DMS 273 treated with DMSO at 0.1 percent for 48 hours (cell line): ENCODE measurements at regions not wholly inside any gene's neighbourhood (a gene's known extent, or its start where the extent isn't known, plus 50 kb on each side); places are given as distances from the start of the nearest gene placed in this dataset.

Source experiments
- DNase-seq: peaks from one replicate; lab custom pipeline; 2025; lab: John Stamatoyannopoulos, UW

DNA sequence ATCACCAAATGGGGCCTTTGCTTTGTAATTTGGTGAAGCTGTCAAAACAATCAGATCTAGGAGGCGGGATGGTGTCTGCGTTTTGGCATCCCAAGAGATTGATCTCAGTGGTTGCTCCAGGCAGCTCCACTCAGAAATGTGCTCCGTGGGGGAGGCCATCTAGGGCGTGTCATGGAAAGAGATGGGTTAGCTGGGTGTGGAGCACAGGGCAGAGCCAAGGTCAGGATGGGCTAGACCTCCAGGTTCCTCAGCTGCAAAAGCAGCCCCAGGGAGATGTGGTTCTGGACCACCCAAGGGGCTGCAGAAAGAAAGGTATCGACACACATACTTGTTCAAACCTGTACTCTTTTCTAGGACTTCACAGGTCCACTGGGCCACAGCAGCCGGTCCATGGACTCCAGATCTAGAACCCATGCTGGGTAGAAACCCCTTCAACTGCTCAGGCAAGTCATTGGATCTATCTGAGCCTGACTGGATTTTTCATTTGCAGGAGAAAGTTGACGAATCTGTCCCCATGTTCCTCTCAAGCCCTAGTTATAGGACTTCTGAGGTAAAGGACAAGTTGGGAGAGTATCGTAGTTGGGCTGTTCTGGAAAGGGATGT lies 270.2 kb upstream of the RPL38 start:
- no peak for DNase-seq

DNA sequence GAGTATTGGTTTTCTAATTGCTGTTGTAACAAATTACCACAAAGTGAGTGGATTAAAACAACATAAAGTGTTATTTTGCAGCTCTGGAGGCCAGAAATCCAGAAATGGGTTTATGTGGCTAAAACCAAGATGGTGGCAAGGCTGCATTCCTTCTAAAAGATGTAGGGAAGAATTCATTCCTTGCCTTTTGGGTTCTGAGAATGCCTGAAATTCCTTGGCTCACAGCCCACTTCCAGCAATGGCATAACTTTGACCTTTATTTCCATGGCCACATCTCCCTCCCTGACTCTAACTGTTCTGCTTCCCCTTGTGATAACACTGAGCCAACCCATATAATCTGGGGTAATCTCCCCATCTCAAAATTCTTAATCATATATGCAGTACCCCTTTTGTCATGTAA lies 269.6 kb upstream of the RPL38 start:
- no peak for DNase-seq

DNA sequence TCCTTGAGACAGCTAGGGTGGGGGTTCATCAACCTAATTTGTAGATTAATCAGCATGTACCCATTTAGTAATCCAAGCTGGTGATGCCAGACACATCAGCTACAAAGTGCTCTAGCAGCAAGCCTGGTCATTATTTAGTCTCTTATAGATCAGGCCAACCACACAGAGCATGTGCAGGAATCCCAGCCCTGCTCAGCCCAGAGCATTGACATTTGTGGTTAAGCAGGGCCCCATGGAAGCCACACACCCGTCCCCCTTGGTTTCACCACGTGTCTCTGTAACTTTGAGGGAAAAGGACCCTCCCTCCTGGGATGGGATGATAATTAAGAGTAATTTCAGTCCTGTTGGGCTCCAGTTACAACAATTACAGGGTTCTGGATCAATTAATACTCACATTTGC lies 268.8 kb upstream of the RPL38 start:
- DNase-seq, result no peak

DNA sequence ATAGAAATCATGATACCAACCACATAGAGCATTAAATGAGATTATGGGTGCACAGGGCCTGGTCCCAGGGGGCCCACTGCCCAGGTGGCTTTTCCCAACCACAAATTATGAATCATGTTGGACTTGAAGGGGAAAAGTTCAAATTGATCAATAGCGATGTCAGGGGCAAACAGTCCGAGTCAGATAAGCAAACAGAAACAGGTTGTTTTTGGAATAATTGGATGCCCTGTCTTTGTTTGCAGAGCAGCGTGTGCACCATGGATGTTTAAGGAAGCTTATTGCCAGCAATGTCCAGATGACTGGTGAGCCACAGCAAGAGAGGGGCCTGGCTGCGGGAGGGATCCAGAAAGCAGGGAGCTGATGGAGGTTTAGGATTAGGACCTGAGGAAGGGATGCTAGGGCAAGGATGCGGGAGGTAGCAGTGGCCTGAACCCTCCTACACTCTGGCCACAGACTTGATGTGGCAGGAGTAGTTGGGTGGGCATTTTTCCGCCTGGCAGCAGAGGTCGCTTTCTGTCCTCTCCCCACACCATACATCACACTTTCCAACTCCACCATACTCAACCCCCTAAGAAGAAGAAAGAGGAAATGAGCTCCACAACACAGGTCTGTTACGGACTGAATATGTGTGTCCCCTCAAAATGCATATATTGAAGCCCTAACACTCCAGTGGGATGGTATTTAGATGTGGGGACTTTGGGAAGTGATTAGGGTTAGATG lies 266.4 kb upstream of the RPL38 start:
- DNase-seq, result no peak

DNA sequence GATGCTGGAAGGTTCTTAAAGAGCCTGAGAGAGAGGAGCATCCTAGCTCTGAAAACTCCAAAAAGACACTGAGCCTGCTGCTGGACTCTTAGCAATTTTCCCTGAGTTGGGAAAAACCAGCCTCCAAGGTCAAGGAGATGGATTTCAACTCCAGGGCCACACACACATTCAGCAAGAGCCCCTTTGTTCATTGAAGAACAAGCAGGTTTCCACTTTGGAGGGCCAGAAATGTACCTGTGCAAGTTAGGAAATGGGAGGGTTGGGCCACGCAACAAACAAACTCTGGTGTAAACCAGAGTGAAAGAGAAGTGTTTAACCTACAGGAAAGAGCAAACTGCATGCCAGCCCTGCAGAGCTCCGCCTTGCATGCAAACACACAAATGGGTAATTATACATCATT lies 264.8 kb upstream of the RPL38 start:
- no peak for DNase-seq

DNA sequence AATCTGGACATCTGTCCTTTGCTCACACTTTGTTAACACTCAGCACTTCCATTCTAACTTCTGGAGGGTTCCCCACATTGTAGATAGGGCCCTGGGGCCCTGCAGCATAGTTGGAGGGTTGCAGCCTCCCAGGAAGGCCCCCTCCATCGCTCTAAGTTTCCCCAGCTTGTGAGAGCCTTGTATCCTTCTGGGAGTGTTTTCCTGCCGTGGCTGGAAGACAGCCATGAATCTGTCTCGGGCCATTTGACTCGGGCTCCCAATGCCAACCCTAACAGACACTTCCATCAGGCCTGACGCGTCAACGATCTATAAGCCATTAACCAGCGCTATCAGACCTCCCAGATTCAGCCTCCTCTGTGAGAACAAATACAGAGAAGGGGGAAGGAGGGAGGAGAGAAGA lies 263.7 kb upstream of the RPL38 start:
- DNase-seq, result no peak

DNA sequence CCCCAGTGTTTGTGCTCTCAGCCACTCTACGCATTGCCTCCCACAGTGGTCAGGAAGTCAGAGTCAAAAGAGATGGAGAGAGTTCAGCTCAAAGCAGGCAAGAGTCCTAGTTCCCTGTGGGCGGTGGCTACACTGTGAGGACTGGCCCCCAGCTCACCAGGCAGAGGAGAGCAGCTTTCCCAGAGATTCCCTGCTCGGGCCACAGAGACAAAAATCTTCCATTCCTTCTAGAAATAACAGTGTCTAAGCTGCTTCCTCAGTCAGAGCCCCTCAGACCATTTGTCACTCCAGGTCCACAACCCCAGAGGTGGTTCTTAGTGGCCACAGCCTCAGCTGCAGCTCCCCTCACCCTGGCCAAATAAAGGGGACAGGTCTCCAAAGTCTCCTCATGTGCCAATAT lies 263.0 kb upstream of the RPL38 start:
- DNase-seq, result no peak

DNA sequence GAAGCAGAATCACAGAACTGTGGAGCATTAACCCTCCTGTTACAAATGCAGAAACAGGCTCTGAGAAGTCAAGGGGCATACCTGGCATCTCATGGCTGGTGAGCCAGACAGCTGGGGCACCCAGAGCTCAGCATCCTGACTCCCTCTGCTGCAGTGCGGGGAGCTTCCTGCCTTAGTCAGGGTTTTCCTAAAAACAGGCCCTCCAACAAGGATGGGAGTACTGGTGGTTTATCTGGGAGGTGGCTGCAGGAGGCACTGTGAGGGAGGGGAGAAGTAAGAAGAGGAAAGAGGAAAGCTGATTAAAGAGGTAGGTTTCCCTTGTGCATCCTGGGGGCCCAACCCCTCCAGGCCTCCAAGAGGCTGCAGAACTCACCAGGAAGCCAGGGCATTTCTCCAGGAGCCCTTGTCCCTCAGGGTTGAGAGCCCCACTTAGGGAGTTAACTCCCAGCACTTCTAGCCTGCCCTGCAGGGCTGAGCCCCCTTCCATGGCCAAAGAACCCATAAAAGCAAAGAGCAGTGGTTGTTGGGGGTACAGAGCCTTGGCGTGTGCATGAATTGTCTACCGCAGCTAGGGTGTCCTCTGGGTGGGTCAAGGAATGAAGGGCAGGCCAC lies 261.5 kb upstream of the RPL38 start:
- DNase-seq, result no peak

DNA sequence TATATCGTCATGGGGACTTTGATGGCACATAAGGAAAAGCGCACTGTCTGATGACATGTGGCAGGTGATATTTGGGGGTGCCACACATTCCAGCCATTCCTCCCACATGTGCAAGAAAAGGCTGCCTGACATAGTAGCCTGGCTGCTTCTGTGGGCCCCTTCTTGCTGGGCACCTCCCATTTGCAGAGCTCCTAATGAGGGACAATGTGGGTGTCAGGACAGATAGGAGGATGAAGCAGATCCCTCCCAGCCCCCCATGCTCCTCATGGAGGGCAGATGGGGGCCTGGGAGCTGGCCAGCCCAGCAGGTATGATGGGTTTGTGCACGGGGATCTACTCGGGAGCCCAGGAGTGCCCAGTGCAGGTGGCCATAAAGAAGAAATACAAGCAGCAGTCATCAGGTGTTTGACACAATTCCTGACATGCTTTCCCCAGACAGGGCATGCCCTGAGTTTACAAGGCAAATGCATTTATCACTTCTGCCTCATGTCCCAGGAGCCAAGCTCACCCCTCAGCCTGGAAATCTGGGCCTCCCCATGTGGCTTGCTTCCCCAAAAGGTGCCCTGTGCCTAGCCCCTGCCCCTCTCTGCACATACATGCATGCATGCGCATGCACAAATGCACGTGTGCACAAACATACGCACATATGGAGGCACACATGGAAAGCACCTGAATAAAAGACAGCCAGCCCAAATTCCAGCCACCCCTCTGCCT lies 260.6 kb upstream of the RPL38 start:
- DNase-seq, result no peak

DNA sequence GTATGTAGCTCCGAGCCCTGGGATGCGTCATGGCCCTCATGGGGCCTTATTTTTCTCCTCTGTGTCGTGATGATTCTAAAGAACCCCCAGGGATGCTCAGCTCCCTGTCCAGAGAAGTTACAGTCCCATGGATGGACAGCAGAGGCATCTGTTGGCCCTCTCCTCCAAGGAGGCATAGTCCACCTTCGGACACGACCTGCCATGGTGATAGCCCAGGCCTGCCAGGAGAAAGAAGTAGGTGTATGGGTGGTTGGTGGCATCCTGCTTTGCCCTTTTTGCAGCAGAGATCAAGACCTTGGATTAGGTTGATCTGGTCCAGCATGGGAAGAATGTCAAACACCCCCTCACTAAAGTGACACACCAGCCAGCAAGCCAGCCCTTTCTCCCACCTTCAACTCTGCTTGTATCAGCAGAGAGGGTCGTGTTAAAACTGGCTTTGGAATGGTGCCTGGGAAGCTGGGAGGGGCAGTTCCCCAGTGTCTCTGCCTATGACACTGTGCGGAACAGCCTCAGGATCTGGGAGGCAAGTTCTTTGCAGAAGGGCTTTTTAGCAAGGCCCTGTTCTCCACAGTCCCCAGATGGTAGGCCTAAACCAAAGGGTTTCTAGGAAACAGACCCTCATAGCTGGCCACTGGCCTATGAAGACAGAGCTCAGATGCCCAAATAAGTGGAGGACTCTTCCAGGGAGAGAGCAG lies 259.9 kb upstream of the RPL38 start:
- DNase-seq, result no peak

DNA sequence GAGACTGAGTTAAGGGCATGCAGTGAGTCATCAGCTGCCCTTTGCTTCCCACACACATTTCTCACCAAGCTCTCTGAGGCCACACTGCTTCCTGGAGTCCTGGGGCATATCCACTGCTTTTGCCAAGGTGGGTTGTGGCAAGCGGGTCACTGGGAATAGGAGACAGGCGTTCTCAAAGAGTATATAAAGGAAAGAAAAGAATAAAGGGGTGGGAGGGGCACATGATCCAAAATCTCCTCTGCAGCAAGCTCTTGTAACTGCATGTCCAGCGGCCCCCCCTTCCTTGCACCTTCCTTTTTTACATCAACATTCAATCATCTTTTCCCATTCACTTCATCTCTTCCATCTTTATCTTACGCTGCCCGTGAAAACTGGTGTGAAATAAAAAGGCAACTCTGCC lies 259.1 kb upstream of the RPL38 start:
- DNase-seq, result no peak

DNA sequence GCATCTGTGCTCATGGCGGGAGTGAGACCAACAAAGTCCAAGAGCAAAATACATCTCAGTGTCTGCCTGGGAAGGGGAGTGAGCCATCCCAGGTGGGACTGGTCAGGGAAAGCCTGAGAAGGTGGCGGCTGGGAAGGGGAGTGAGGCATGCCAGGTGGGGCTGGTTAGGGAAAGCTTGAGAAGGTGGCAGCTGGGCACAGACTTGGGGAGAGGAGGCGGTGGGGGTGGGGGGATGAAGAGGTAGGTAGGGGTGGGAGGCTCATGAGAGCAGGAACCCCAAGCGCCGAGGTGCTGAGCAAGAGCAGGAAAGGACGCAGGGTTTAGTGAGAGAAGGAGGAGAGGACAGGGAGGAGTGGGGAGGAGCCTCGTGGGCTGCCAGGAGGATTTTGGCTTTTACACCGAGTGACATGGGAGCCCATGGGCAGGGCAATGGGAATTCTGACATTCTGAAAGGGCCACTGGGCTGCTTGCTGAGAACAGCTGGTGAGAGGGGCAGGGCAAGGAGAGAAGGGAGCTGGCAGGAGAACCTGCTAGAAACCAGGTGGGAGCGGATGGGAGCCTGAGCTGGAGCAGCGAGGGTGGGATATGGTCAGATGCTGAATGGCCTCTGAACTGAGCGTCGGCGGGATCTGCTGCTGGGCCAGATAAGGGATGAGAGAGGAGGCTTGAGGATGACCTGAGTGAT lies 256.1 kb upstream of the RPL38 start:
- DNase-seq, result no peak

DNA sequence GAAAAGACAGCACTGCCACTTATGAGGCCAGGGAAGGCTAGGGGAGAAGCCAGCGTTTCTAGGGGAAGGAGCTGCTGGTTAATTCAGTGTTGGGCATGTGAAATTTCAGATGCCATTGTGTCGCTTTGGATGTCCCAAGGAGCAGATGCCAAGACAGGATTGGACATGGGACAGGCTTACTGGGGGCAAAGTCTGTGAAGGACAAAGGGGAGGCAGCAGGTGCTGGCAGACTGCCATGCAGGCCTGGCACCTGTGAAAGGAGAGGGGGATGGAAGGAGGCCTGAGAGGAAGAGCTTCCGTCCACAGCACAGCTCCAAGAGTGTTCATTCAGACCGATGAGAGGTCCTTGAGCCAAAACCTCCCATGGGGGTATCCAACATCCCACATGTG lies 255.5 kb upstream of the RPL38 start:
- no peak for DNase-seq

DNA sequence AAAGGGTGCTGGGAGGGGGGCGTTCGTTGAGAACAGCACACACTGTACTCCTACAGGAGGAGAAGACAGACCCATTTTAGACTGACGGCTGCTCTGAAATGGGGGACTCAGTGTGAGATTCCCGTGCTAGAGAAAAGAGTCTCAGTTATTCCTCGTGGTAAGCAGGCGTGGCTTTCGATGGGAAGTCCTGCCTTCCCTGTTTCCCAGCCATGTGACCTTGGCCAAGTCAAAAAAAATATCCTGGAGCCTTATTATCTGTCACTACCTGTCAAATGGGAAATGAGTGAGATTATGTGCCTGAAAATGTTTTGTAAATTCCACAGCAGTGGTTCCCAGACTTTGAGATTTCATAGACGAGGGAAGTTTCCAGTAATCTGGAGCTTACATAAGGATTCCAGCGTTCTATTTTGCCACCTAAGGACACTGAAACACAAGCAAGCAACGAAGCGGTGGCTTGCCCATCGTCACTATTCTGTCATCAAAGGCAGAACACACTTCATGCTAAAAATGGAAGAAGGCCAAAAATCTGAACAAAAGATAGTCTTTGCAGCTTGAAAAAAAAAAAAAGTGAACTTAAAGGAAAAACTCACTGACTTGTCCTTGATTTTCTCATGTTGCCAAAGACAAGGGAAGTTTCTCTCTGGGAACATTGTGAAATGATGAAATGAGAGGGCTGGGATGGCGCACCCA lies 253.4 kb upstream of the RPL38 start:
- no peak for DNase-seq

DNA sequence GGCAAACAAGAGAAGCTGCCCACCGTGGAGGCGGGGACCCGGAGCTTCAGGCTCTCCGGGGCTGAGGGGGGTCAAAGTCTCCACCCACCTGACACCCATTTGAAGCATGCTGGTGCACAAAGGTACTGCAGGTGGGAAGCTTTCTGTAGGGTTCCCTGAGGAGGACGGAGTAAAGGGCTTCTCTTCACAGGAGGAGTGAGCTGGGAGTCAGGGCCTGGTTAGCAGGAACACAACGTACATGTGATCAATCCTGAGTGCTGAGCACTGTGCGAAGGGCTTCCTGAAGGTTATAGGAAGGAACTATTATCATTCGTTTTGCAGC lies 252.9 kb upstream of the RPL38 start:
- DNase-seq, result no peak

DNA sequence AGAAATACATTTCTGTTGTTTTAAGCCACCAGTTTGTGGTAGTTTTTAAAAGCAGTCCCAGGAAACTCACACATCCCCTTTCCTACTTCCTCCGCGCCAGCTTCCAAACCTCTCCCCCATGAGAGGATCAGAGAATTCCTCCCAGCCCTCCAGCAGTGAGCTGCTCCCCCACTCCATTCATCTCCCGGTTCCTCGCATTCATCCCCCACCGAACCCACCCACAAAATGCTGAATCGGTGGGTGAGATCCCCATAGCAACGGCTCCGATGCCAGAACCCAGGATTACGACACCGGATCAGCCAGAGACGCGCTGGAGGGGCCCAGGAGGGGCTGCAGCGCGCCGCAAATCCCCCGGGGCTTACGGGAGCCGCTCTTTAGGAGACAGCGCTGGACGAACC lies 251.4 kb upstream of the RPL38 start:
- DNase-seq, result no peak

DNA sequence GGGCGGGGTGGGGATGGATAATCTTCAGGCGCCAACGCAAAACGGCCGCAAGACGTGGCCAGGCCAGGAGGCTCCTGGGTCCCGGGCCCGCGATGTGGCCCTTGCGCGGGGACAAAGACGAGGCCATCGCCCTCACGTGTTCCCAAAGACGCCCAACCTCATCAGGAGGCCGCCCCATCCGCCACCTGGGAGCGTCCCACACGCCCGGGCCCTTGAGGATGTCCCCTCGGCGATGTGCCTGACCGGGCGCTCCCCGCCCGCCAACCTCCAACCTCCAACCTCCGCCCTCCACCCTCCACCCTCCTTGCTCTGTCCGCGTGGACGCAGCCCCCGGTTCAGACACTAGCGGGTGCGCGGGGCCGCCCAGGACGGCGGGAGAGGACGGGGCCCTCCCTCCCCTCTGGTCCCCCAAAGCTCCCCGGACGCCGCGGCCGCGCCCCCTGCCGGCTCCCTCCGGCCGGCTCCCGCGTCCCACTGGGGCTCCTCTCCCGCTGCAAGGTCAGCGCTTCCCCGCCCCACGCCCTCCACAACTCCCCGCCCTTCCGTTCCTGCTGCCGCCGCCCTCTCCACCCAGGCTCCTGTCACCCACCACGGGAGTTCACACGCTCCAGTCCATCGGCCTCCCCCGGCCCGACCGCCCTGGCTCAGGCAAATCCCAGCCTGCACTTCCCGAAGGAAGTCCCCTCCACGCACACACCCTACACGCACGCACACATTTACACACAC lies 250.8 kb upstream of the RPL38 start:
- DNase-seq, result no peak

DNA sequence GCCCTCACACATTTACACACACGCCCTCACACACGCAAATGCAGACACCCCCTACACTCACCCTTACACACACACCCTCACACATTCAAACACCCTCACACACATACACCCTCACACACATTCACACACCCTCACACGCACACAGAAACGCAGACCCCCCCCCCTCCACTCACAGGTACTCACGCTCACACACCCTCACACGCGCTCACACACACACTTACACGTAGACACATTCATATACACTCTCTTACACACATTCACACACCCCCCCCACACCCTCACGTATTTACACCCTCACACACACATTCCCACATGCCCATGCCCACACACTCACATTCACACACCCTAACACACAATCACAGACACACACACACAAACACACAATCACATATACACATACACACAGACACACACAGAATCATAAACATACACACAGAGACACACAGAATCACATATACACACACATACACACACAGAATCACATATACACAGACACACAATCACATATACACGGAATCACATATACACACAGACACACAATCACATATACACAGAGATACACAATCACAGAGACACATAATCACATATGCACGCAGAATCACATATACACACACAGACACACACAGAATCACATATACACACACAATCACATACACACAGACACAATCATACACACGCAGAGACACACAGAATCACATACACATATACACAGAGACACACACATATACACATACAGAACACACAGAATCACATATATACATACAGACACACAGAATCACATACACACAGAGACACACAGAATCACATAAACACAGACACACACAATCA lies 250.1 kb upstream of the RPL38 start:
- no peak for DNase-seq

DNA sequence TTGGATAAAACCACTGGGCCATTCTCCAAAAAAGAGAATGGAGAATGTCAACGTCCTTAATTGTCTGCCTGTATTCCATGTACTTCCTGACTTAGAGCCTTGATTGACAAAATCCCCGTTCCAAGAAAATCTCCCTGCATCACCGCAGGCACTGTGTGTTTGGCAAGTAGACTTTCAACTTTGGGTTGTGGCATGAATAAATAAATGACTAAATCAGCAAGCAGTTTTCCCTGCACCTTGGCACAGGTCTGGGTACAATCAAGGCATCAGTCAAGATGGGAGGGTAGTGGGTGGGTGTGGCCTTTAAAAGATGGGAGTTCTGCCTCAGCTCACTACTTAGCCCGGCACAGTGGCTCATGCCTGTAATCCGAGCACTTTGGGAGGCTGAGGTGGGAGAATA lies 248.5 kb upstream of the RPL38 start:
- no peak for DNase-seq

DNA sequence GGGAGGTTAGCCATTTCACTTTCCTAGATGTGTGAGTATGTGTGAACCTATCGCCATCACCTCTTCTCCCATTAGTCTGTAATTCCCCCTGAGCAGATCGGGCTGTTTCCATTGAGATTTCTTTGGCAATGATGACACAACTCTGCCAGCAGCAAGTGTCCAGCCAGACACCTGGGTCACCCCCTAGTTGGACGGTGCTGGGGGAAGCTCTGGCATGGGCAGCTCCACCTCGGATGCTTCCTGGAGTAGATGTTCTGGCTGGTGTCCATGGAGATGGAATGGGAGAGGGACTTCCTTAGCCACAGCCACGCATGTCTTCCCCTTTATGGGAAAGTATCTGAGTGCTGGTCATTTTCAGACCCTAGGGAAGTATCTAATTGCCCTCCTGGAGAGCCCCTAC lies 247.9 kb upstream of the RPL38 start:
- no peak for DNase-seq
